22Rv1 (cell line): ENCODE measurements at regions not wholly inside any gene's neighbourhood (a gene's known extent, or its start where the extent isn't known, plus 50 kb on each side); places are given as distances from the start of the nearest gene placed in this dataset.

ENCODE experiments used
- CTCF ChIP-seq: fragments of 450-650 bp; IDR thresholded peaks from 2 replicates; pipeline ENCODE4 v1.5.1; 2017; ENCODE audit warnings: mild to moderate bottlenecking
- ZFX ChIP-seq: fragments of 450-650 bp; IDR thresholded peaks from 2 replicates; pipeline ENCODE4 v1.6.1; 2017; ENCODE audit warnings: antibody characterized with exemption, borderline replicate concordance

- TF ChIP-seq CTCF (peak; percentile 84), ZFX (no peak)
Measured at GRCh38 chr6:28683945-28684538, 158.4 kb downstream of the GPX5 start.
